ENCODE measurements at regions not wholly inside any gene's neighbourhood (a gene's known extent, or its start where the extent isn't known, plus 50 kb on each side); places are given as distances from the start of the nearest gene placed in this dataset.

DNA sequence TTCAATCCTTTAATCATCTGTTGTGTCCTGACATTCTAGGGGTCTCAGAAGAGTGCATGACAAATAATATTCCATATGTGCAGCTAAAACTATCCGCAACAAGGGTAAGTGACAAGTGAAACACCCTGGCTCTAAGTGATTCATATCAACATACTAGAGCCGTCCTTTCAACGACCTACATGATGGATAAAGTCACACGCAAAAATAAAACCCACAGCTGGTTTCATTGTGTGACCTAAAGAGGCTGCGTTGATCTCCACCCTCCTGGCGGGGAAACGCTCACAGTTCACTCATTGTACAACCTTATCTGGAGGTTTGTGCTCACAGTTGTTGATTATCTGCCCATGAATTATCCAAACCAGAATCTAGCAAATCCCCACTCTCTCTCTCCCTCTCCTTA is 365.3 kb upstream of the PKN2 start:
- TF ChIP-seq ARNTL (CRISPR knock-in tag; IDR thresholded peaks at IDR 0.05; ENCODE audit: borderline replicate concordance, low read depth) (no peak), SNAI2 (CRISPR knock-in tag; IDR thresholded peaks at IDR 0.05) (no peak), RARB (CRISPR knock-in tag; IDR thresholded peaks at IDR 0.05) (no peak), ZFP3 (CRISPR knock-in tag; IDR thresholded peaks at IDR 0.05) (no peak), ISL1 (CRISPR knock-in tag; IDR thresholded peaks at IDR 0.05) (no peak), ZC3H10 (CRISPR knock-in tag; IDR thresholded peaks at IDR 0.05) (no peak), ZNF8 (CRISPR knock-in tag; IDR thresholded peaks at IDR 0.05) (no peak), PPARA (CRISPR knock-in tag; IDR thresholded peaks at IDR 0.05; ENCODE audit: borderline replicate concordance) (no peak), BACH2 (CRISPR knock-in tag; IDR thresholded peaks at IDR 0.05; ENCODE audit: borderline replicate concordance) (no peak)
- TF ChIP-seq, protein P1, sequence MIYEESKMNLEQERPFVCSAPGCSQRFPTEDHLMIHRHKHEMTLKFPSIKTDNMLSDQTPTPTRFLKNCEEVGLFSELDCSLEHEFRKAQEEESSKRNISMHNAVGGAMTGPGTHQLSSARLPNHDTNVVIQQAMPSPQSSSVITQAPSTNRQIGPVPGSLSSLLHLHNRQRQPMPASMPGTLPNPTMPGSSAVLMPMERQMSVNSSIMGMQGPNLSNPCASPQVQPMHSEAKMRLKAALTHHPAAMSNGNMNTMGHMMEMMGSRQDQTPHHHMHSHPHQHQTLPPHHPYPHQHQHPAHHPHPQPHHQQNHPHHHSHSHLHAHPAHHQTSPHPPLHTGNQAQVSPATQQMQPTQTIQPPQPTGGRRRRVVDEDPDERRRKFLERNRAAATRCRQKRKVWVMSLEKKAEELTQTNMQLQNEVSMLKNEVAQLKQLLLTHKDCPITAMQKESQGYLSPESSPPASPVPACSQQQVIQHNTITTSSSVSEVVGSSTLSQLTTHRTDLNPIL (CRISPR knock-in tag; IDR thresholded peaks at IDR 0.05; ENCODE audit: low read depth), result no peak
- TF ChIP-seq, protein P2, sequence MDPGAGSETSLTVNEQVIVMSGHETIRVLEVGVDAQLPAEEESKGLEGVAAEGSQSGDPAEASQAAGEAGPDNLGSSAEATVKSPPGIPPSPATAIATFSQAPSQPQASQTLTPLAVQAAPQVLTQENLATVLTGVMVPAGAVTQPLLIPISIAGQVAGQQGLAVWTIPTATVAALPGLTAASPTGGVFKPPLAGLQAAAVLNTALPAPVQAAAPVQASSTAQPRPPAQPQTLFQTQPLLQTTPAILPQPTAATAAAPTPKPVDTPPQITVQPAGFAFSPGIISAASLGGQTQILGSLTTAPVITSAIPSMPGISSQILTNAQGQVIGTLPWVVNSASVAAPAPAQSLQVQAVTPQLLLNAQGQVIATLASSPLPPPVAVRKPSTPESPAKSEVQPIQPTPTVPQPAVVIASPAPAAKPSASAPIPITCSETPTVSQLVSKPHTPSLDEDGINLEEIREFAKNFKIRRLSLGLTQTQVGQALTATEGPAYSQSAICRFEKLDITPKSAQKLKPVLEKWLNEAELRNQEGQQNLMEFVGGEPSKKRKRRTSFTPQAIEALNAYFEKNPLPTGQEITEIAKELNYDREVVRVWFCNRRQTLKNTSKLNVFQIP (CRISPR knock-in tag; IDR thresholded peaks at IDR 0.05; ENCODE audit: borderline replicate concordance, low read depth), result no peak
- TF ChIP-seq, protein P3, sequence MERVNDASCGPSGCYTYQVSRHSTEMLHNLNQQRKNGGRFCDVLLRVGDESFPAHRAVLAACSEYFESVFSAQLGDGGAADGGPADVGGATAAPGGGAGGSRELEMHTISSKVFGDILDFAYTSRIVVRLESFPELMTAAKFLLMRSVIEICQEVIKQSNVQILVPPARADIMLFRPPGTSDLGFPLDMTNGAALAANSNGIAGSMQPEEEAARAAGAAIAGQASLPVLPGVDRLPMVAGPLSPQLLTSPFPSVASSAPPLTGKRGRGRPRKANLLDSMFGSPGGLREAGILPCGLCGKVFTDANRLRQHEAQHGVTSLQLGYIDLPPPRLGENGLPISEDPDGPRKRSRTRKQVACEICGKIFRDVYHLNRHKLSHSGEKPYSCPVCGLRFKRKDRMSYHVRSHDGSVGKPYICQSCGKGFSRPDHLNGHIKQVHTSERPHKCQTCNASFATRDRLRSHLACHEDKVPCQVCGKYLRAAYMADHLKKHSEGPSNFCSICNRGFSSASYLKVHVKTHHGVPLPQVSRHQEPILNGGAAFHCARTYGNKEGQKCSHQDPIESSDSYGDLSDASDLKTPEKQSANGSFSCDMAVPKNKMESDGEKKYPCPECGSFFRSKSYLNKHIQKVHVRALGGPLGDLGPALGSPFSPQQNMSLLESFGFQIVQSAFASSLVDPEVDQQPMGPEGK (CRISPR knock-in tag; IDR thresholded peaks at IDR 0.05; ENCODE audit: borderline replicate concordance), result no peak
